CD14-positive monocyte (primary cell): ENCODE measurements at regions not wholly inside any gene's neighbourhood (a gene's known extent, or its start where the extent isn't known, plus 50 kb on each side); places are given as distances from the start of the nearest gene placed in this dataset.

Source experiments
- DNase-seq, 3 donors: peaks; one replicate each; pipeline ENCODE4 v3.0.0-alpha.2; 2011 to 2022
- H2AFZ ChIP-seq: 2 replicates; pipeline ENCODE4 v1.6.0; 2012; ENCODE audit warnings: mild to moderate bottlenecking, low read depth, low read length, inconsistent platforms; ENCODE audit not compliant: insufficient read depth, poor library complexity, severe bottlenecking
- H3K27ac ChIP-seq, 2 donors: 1 replicate in 1 of 2; 2 replicates in 1 of 2; pipeline ENCODE4 v1.5.1; 2012 to 2013; ENCODE audit warnings: low read length in 2 of 2, control low read depth in 1 of 2, inconsistent platforms in 1 of 2, low read depth in 1 of 2, mild to moderate bottlenecking in 1 of 2
- H3K27me3 ChIP-seq, 2 donors: one replicate each; pipeline versions ENCODE4 v1.6.0 to v1.6.1; 2011 to 2013; ENCODE audit warnings: low read length in 2 of 2; ENCODE audit not compliant: control insufficient read depth in 2 of 2, insufficient read depth in 2 of 2
- H3K36me3 ChIP-seq, 2 donors: replicated peaks in 1 of 2; 1 replicate in 1 of 2; 2 replicates in 1 of 2; pipeline versions ENCODE4 v1.5.1 to v1.6.1; 2012 to 2013; ENCODE audit warnings: low read length in 2 of 2, control low read depth in 1 of 2, inconsistent platforms in 1 of 2, mild to moderate bottlenecking in 1 of 2; ENCODE audit not compliant: insufficient read depth in 2 of 2, control insufficient read depth in 1 of 2
- H3K4me1 ChIP-seq, 2 donors: 1 replicate in 1 of 2; 2 replicates in 1 of 2; pipeline versions ENCODE4 v1.5.1 to v1.6.1; 2012 to 2013; ENCODE audit warnings: low read length in 2 of 2, control low read depth in 1 of 2, inconsistent platforms in 1 of 2, mild to moderate bottlenecking in 1 of 2, moderate library complexity in 1 of 2; ENCODE audit not compliant: insufficient read depth in 2 of 2, control insufficient read depth in 1 of 2
- H3K4me2 ChIP-seq: replicated peaks from 2 replicates; pipeline ENCODE3; 2012; ENCODE audit warnings: low read length, moderate library complexity, mild to moderate bottlenecking; ENCODE audit not compliant: poor library complexity, severe bottlenecking; ENCODE audit errors: extremely low read depth
- H3K4me3 ChIP-seq, 3 experiments: fragments of 200-600 bp in 1 of 3; sonication (generic) in 1 of 3; replicated peaks in 1 of 3; 1 replicate in 2 of 3; 2 replicates in 1 of 3; pipeline ENCODE4 v1.5.1; 2011 to 2013; ENCODE audit warnings: low read length in 3 of 3, mild to moderate bottlenecking in 3 of 3, control low read depth in 2 of 3, low read depth in 2 of 3, inconsistent platforms in 1 of 3, moderate library complexity in 1 of 3
- H3K79me2 ChIP-seq: 2 replicates; pipeline ENCODE4 v1.6.0; 2012; ENCODE audit warnings: mild to moderate bottlenecking, control low read depth, inconsistent platforms, low read length, moderate library complexity; ENCODE audit not compliant: insufficient read depth
- H3K9ac ChIP-seq: 2 replicates; pipeline ENCODE4 v1.6.0; 2017; ENCODE audit warnings: low read length, mild to moderate bottlenecking; ENCODE audit not compliant: insufficient read depth, poor library complexity, severe bottlenecking
- H3K9me3 ChIP-seq, 2 donors: replicated peaks in 1 of 2; 1 replicate in 1 of 2; 2 replicates in 1 of 2; pipeline versions ENCODE4 v1.5.1 to v1.6.1; 2012 to 2013; ENCODE audit warnings: low read length in 2 of 2, control low read depth in 1 of 2; ENCODE audit not compliant: control insufficient read depth in 1 of 2, insufficient read depth in 1 of 2
- H4K20me1 ChIP-seq: 2 replicates; pipeline ENCODE4 v1.6.0; 2012; ENCODE audit warnings: mild to moderate bottlenecking, low read length, control low read depth, moderate library complexity; ENCODE audit not compliant: insufficient read depth
- H3K27ac Mint-ChIP-seq, 7 donors: one replicate each; pipeline ENCODE4 v1.8.0; 2020; ENCODE audit warnings: mild to moderate bottlenecking in 7 of 7, mixed read lengths in 7 of 7, moderate library complexity in 6 of 7, inconsistent platforms in 2 of 7
- H3K27me3 Mint-ChIP-seq, 3 donors: one replicate each; pipeline ENCODE4 v1.8.0; 2021 to 2022; ENCODE audit warnings: low read depth in 3 of 3, mild to moderate bottlenecking in 3 of 3, mixed read lengths in 3 of 3, moderate library complexity in 3 of 3, inconsistent platforms in 1 of 3
- H3K36me3 Mint-ChIP-seq, 2 donors: one replicate each; pipeline ENCODE4 v1.8.0; 2020; ENCODE audit warnings: mixed read lengths in 2 of 2, inconsistent platforms in 1 of 2, mild to moderate bottlenecking in 1 of 2
- H3K4me1 Mint-ChIP-seq: one replicate; pipeline ENCODE4 v1.8.0; 2020; ENCODE audit warnings: mild to moderate bottlenecking, mixed read lengths
- H3K4me3 Mint-ChIP-seq, 2 donors: one replicate each; pipeline ENCODE4 v1.8.0; 2020; ENCODE audit warnings: mild to moderate bottlenecking in 2 of 2, mixed read lengths in 2 of 2, moderate library complexity in 1 of 2
- H3K9me3 Mint-ChIP-seq, 7 donors: one replicate each; pipeline ENCODE4 v1.8.0; 2020 to 2022; ENCODE audit warnings: mixed read lengths in 7 of 7, mild to moderate bottlenecking in 6 of 7, moderate library complexity in 6 of 7, inconsistent platforms in 2 of 7
- CTCF ChIP-seq: fragments of 200-600 bp; IDR thresholded peaks from one replicate; pipeline ENCODE4 v1.8.0; 2022; ENCODE audit warnings: antibody characterized with exemption, mild to moderate bottlenecking
- WGBS: methylation state at CpG from one replicate; pipeline ENCODE4 v1.1.5; 2013; ENCODE audit warnings: missing lambda C conversion rate; ENCODE audit not compliant: insufficient coverage; 5-methylcytosine and 5-hydroxymethylcytosine counted together
- intact Hi-C, 2 donors: fragments of 100-400 bp; cut with micrococcal nuclease; formaldehyde crosslinking; loops; one replicate each; pipeline versions ENCODE4 v1.15.0 to v1.15.1; 2023

GRCh38 chr12:107560165-107560898 is 125.3 kb upstream of the PWP1 start:
- Histone ChIP-seq H4K20me1 (no peaks in the 10 kb centered on the region), H3K36me3 (no peaks in the 10 kb centered on the region), H3K27ac (no peak overlapping the region), H3K4me1 (no peaks in the 10 kb centered on the region), H3K9me3 (no peaks in the 10 kb centered on the region), H3K9ac (no peak overlapping the region), H3K4me2 (no peak overlapping the region), H3K4me3 (no peak overlapping the region), H2AFZ (no peak overlapping the region), H3K27me3 (no peaks in the 10 kb centered on the region), H3K79me2 (no peaks in the 10 kb centered on the region)
- no peaks in the 10 kb centered on the region for H3K9me3 Mint-ChIP-seq
- H3K27me3 Mint-ChIP-seq: peaks cover 0 to 2% (median 0%) of the 10 kb centered on the region in 3 donors
- no peak for TF ChIP-seq CTCF
- intact Hi-C loops: no loop called here
- no peaks in the 10 kb centered on the region for H3K36me3 Mint-ChIP-seq
- 100% methylated on average over 4 of the region's 7 CpGs for WGBS
- DNase-seq: no peak
- no peak overlapping the region for H3K4me3 Mint-ChIP-seq
- no peak overlapping the region for H3K27ac Mint-ChIP-seq
- no peaks in the 10 kb centered on the region for H3K4me1 Mint-ChIP-seq

GRCh38 chr12:107560899-107561285 is 124.7 kb upstream of the PWP1 start:
- no peaks in the 10 kb centered on the region for H3K4me1 Mint-ChIP-seq
- no peak for TF ChIP-seq CTCF
- H3K4me3 Mint-ChIP-seq: no peak overlapping the region
- Histone ChIP-seq H3K9ac (no peak overlapping the region), H2AFZ (no peak overlapping the region), H3K4me2 (no peak overlapping the region), H3K4me3 (no peak overlapping the region), H3K4me1 (no peaks in the 10 kb centered on the region), H3K36me3 (no peaks in the 10 kb centered on the region), H3K9me3 (no peaks in the 10 kb centered on the region), H3K27ac (no peak overlapping the region), H4K20me1 (no peaks in the 10 kb centered on the region), H3K27me3 (no peaks in the 10 kb centered on the region), H3K79me2 (no peaks in the 10 kb centered on the region)
- H3K27me3 Mint-ChIP-seq: peaks cover 0 to 2% (median 0%) of the 10 kb centered on the region in 3 donors
- intact Hi-C loops: no loop called here
- H3K36me3 Mint-ChIP-seq: no peaks in the 10 kb centered on the region
- WGBS: no CpG with 5 or more reads among the region's 4 CpGs
- H3K27ac Mint-ChIP-seq: no peak overlapping the region
- no peaks in the 10 kb centered on the region for H3K9me3 Mint-ChIP-seq
- DNase-seq: no peak
